Common myeloid progenitor, CD34-positive (primary cell): ENCODE measurements at regions not wholly inside any gene's neighbourhood (a gene's known extent, or its start where the extent isn't known, plus 50 kb on each side); places are given as distances from the start of the nearest gene placed in this dataset.

Experiments
- CTCF ChIA-PET: fragments of 350-600 bp; sonication (Branson Sonifier 250); formaldehyde crosslinking; loops from one replicate; lab custom pipeline; 2021; ENCODE audit warnings: antibody characterized with exemption; lab: Charles Lee
- POLR2A ChIA-PET: fragments of 350-600 bp; sonication (Branson Sonifier 250); formaldehyde crosslinking; loops from one replicate; lab custom pipeline; 2021; ENCODE audit warnings: antibody characterized with exemption; lab: Charles Lee
- DNase-seq, 3 donors: peaks; one replicate each; pipeline versions ENCODE4 v3.0.0 to v3.0.0-alpha.2; 2013
- H3K27ac ChIP-seq, 2 experiments: 1 replicate in 1 of 2; 2 replicates in 1 of 2; pipeline ENCODE4 v1.7.0; 2013; ENCODE audit warnings: inconsistent platforms in 2 of 2, low read length in 2 of 2, mild to moderate bottlenecking in 2 of 2, low read depth in 1 of 2, moderate library complexity in 1 of 2; ENCODE audit not compliant: severe bottlenecking in 2 of 2, insufficient read depth in 1 of 2, poor library complexity in 1 of 2
- H3K27me3 ChIP-seq, 5 experiments: replicated peaks in 2 of 5; 1 replicate in 3 of 5; 2 replicates in 2 of 5; pipeline versions ENCODE4 v1.6.1 to v1.7.0; 2013; ENCODE audit warnings: low read length in 4 of 5, mild to moderate bottlenecking in 2 of 5, moderate library complexity in 2 of 5, inconsistent platforms in 1 of 5; ENCODE audit not compliant: insufficient read depth in 5 of 5, control insufficient read depth in 4 of 5
- H3K36me3 ChIP-seq, 4 experiments: 1 replicate in 2 of 4; 2 replicates in 2 of 4; pipeline versions ENCODE4 v1.6.1 to v1.7.0; 2013; ENCODE audit warnings: low read length in 3 of 4, control low read depth in 1 of 4, mild to moderate bottlenecking in 1 of 4; ENCODE audit not compliant: control insufficient read depth in 4 of 4, insufficient read depth in 4 of 4
- H3K4me1 ChIP-seq, 4 experiments: 1 replicate in 3 of 4; 2 replicates in 1 of 4; pipeline versions ENCODE4 v1.6.1 to v1.7.1; 2013; ENCODE audit warnings: low read length in 3 of 4, mild to moderate bottlenecking in 3 of 4, control low read depth in 1 of 4, inconsistent platforms in 1 of 4, moderate library complexity in 1 of 4; ENCODE audit not compliant: control insufficient read depth in 4 of 4, insufficient read depth in 4 of 4; ENCODE audit errors: control extremely low read depth in 1 of 4
- H3K4me3 ChIP-seq, 7 experiments: 1 replicate in 4 of 7; 2 replicates in 3 of 7; pipeline versions ENCODE4 v1.5.1 to v1.7.0; 2013; ENCODE audit warnings: mild to moderate bottlenecking in 7 of 7, low read length in 6 of 7, moderate library complexity in 6 of 7, inconsistent platforms in 2 of 7, low read depth in 2 of 7, control low read depth in 1 of 7; ENCODE audit not compliant: insufficient read depth in 4 of 7, control insufficient read depth in 1 of 7; ENCODE audit errors: extremely low read depth in 1 of 7
- H3K9me3 ChIP-seq, 5 experiments: 1 replicate in 4 of 5; 2 replicates in 1 of 5; pipeline versions ENCODE4 v1.6.1 to v1.7.1; 2013; ENCODE audit warnings: low read length in 4 of 5, mild to moderate bottlenecking in 2 of 5, inconsistent platforms in 1 of 5, low read depth in 1 of 5, moderate library complexity in 1 of 5; ENCODE audit not compliant: control insufficient read depth in 4 of 5, insufficient read depth in 2 of 5; ENCODE audit errors: control extremely low read depth in 1 of 5
- WGBS: methylation state at CpG from one replicate; pipeline ENCODE4 v1.1.5; 2013; ENCODE audit not compliant: insufficient coverage; 5-methylcytosine and 5-hydroxymethylcytosine counted together

DNA sequence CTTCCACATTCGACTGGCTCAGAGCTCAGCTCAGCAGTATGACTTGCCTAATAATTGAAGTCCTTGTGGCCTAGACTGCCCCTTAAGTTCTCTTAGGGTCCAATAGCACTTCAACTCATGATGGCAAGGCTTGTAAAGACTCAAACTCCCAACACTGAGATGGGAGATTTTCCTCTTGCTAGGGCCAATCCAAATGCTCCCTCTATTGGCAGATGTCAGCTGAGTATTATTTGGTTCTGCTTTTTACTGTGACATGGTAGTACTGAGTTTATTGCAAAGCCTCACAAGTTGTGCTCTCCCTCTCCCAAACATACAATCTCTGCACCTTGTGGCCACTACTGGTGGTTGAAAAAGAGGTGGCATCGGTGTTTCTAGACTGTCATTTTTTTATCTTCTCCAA lies 164.2 kb downstream of the ALG10 start:
- no peak overlapping the region for H3K4me3 ChIP-seq
- peaks cover 0 to 10% (median 0%) of the 10 kb centered on the region in 4 experiments for H3K4me1 ChIP-seq
- CTCF ChIA-PET: no interaction called here
- no peaks in the 10 kb centered on the region for H3K27me3 ChIP-seq
- 100% methylated on average over 1 of the region's 2 CpGs for WGBS
- POLR2A ChIA-PET: no interaction called here
- no peaks in the 10 kb centered on the region for H3K9me3 ChIP-seq
- DNase-seq: peak in 2 of 3 donors; percentile 10 to 32
- no peak overlapping the region for H3K27ac ChIP-seq
- H3K36me3 ChIP-seq: no peaks in the 10 kb centered on the region

DNA sequence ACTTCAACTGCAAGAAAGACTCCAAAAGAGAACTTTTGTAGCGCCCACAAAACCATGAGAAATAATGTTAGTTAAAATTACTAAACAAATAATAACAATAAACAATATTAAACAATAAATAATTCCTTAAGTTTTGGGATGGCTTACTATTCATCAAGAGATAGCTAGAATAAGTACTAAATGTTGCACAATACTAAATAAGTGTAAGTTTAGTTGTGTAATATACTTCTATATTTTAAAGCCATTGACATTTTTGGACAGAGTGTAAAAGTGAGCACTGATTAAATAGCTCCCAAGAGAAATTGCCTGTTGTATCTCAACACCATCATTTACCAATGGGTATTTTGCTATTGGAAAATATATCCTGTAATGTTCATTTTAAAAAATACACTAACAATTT lies 166.7 kb downstream of the ALG10 start:
- H3K27me3 ChIP-seq: no peaks in the 10 kb centered on the region
- POLR2A ChIA-PET: no interaction called here
- CTCF ChIA-PET: interaction anchor here (1.6 kb wide), 1 partner anchor 66 kb away, joined by 6 read pairs; no protein-coding TSS in a partner anchor
- no peak overlapping the region for H3K27ac ChIP-seq
- DNase-seq: no peak
- H3K4me1 ChIP-seq: peaks cover 0 to 10% (median 0%) of the 10 kb centered on the region in 4 experiments
- H3K9me3 ChIP-seq: no peaks in the 10 kb centered on the region
- no CpG with 5 or more reads among the region's 1 CpG for WGBS
- H3K4me3 ChIP-seq: no peak overlapping the region
- no peaks in the 10 kb centered on the region for H3K36me3 ChIP-seq

- Histone ChIP-seq H3K27ac (no peak overlapping the region), H3K4me1 (peaks cover 0 to 10% (median 0%) of the 10 kb centered on the region in 4 experiments), H3K9me3 (no peaks in the 10 kb centered on the region), H3K36me3 (no peaks in the 10 kb centered on the region), H3K27me3 (no peaks in the 10 kb centered on the region), H3K4me3 (no peak overlapping the region)
- POLR2A ChIA-PET: no interaction called here
- WGBS: 100% methylated on average over 1 of the region's 1 CpG
- CTCF ChIA-PET: no interaction called here
- DNase-seq: no peak
Measured at GRCh38 chr12:34190054-34190453, 167.8 kb downstream of the ALG10 start.

DNA sequence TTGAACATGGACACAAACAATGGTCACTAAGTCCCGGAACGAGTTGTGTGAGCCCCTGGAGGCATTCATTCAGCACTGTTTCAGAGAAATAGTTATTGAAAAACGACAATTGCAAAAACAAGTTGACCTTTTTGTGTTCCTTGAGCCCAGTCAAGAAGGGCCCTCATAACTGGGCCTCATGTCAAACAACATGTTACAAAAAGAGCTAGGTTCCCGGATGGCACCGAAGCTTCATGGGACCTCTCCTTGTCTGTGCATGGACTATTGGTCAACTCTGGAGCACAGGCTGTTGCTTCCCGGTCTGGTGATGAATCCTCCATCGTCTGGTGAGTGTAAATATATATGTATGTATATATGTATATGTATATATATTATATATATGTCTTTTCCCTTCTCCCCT lies 176.6 kb downstream of the ALG10 start:
- no peak overlapping the region for H3K4me3 ChIP-seq
- H3K27ac ChIP-seq: no peak overlapping the region
- H3K4me1 ChIP-seq: no peaks in the 10 kb centered on the region
- CTCF ChIA-PET: no interaction called here
- no peaks in the 10 kb centered on the region for H3K36me3 ChIP-seq
- POLR2A ChIA-PET: no interaction called here
- 86% methylated on average over 3 of the region's 7 CpGs for WGBS
- no peaks in the 10 kb centered on the region for H3K27me3 ChIP-seq
- DNase-seq: no peak
- H3K9me3 ChIP-seq: no peaks in the 10 kb centered on the region

- CTCF ChIA-PET: no interaction called here
- Histone ChIP-seq H3K36me3 (no peaks in the 10 kb centered on the region), H3K27ac (no peak overlapping the region), H3K27me3 (no peaks in the 10 kb centered on the region), H3K4me1 (no peaks in the 10 kb centered on the region), H3K9me3 (peaks cover 0 to 6% (median 2%) of the 10 kb centered on the region in 5 experiments), H3K4me3 (no peak overlapping the region)
- POLR2A ChIA-PET: no interaction called here
- DNase-seq: no peak
- WGBS: 95% methylated on average over 25 of the region's 27 CpGs
Measured at GRCh38 chr12:34203866-34204620, 181.7 kb downstream of the ALG10 start.

DNA sequence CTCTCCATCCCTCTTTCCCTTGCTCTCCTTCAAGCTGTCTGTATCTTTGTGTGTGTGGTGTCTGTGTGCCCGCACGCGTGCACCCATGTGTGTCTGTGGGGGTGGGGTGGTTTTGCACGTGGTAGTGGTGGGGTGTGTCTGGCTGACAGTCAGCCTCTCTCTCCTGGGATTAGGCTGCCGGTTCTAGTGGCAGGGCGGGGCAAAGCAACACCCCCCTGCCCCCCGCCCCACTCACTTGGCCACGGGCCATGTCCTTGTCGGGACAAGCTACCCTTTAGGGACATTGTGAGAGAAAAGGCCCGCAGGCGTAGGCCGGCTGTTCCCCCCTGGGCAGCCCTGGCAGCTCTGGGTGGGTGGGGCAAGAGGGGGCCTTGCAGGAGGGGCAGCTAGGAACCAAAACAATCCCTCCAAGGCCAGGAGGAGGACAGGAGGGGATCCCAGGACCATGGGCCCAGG lies 182.6 kb downstream of the ALG10 start:
- no peak for DNase-seq
- H3K9me3 ChIP-seq: peaks cover 0 to 9% (median 3%) of the 10 kb centered on the region in 5 experiments
- H3K4me3 ChIP-seq: no peak overlapping the region
- CTCF ChIA-PET: no interaction called here
- POLR2A ChIA-PET: no interaction called here
- no peak overlapping the region for H3K27ac ChIP-seq
- no peaks in the 10 kb centered on the region for H3K27me3 ChIP-seq
- no peaks in the 10 kb centered on the region for H3K4me1 ChIP-seq
- WGBS: 90% methylated on average over 3 of the region's 12 CpGs
- no peaks in the 10 kb centered on the region for H3K36me3 ChIP-seq

DNA sequence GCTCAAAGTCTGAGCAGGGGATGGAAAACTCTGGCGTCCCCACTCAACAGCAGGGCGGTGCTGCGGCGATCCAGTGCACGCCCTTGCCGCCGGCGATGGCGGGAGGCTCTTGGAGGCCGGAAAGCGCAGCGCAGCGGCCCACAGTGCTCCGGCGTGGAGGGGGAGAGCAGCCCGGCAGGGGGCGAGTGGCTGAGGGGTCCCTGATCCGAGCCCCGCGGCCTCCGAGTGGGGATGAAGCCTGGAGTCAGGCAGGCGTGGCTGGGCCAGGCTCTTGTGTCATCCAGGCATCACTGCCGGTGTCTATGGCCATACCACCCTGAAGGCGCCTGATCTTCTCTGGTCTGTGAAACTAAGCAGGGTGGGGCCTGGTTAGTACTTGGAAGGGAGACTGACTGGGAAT lies 183.1 kb downstream of the ALG10 start:
- H3K9me3 ChIP-seq: peaks cover 0 to 9% (median 3%) of the 10 kb centered on the region in 5 experiments
- no peaks in the 10 kb centered on the region for H3K36me3 ChIP-seq
- ChIA-PET POLR2A (no interaction called here), CTCF (no interaction called here)
- no peak for DNase-seq
- no peak overlapping the region for H3K27ac ChIP-seq
- no peaks in the 10 kb centered on the region for H3K4me1 ChIP-seq
- WGBS: 94% methylated on average over 23 of the region's 24 CpGs
- no peak overlapping the region for H3K4me3 ChIP-seq
- H3K27me3 ChIP-seq: no peaks in the 10 kb centered on the region
